HEK293 (cell line): ENCODE measurements at regions not wholly inside any gene's neighbourhood (a gene's known extent, or its start where the extent isn't known, plus 50 kb on each side); places are given as distances from the start of the nearest gene placed in this dataset.

Source experiments
- CTCF ChIA-PET: fragments of 350-600 bp; formaldehyde crosslinking; extraction: SDS; loops from one replicate; lab custom pipeline; 2021; ENCODE audit warnings: antibody characterized with exemption; lab: Yijun Ruan, JAX
- POLR2A ChIA-PET: fragments of 300-600 bp; formaldehyde crosslinking; extraction: SDS; loops from one replicate; lab custom pipeline; 2020; ENCODE audit warnings: antibody characterized with exemption, inconsistent platforms; lab: Yijun Ruan, JAX
- H3K27ac ChIP-seq: fragments of 200-500 bp; sonication (Bioruptor generic); 2 replicates; pipeline ENCODE4 v1.5.1; 2014; ENCODE audit warnings: low read depth, low read length, control low read depth, inconsistent platforms; ENCODE audit errors: extremely low read depth
- H3K36me3 ChIP-seq, 2 experiments: fragments of 200-500 bp in 1 of 2; sonication (Bioruptor generic) in 1 of 2; 1 replicate in 1 of 2; 2 replicates in 1 of 2; pipeline ENCODE4 v1.5.1; 2014 to 2017; ENCODE audit warnings: inconsistent platforms in 2 of 2, low read length in 2 of 2; ENCODE audit not compliant: control insufficient read depth in 2 of 2, insufficient read depth in 1 of 2
- H3K4me1 ChIP-seq: fragments of 200-500 bp; sonication (Bioruptor generic); 2 replicates; pipeline ENCODE4 v1.5.1; 2014; ENCODE audit warnings: mild to moderate bottlenecking, low read length, inconsistent platforms; ENCODE audit not compliant: control insufficient read depth, insufficient read depth
- H3K4me3 ChIP-seq: 2 replicates; pipeline ENCODE4 v1.5.1; 2011; ENCODE audit warnings: low read depth, mild to moderate bottlenecking, control low read depth, low read length, moderate library complexity
- H3K9me3 ChIP-seq: fragments of 200-500 bp; sonication (Bioruptor generic); 2 replicates; pipeline ENCODE4 v1.5.1; 2014; ENCODE audit warnings: low read depth, low read length, inconsistent platforms; ENCODE audit not compliant: control insufficient read depth, insufficient read depth
- BCL11B ChIP-seq: fragments of 450-650 bp; formaldehyde crosslinking; IDR thresholded peaks from 2 replicates; pipeline ENCODE4 v1.5.1; 2016; ENCODE audit warnings: low read depth, missing biosample characterization, missing genetic modification characterization
- FEZF1 ChIP-seq: fragments of 450-650 bp; formaldehyde crosslinking; IDR thresholded peaks from 2 replicates; pipeline ENCODE4 v1.5.1; 2016; ENCODE audit warnings: missing biosample characterization, missing genetic modification characterization
- KLF8 ChIP-seq: fragments of 450-650 bp; formaldehyde crosslinking; IDR thresholded peaks from 2 replicates; pipeline ENCODE4 v1.5.1; 2016; ENCODE audit warnings: missing biosample characterization, missing genetic modification characterization
- KLF9 ChIP-seq: fragments of 450-650 bp; formaldehyde crosslinking; IDR thresholded peaks from 2 replicates; pipeline ENCODE4 v1.5.1; 2016; ENCODE audit warnings: missing biosample characterization, missing genetic modification characterization, low read depth
- MEIS1 ChIP-seq: sonication (generic); formaldehyde crosslinking; IDR thresholded peaks from 2 replicates; pipeline ENCODE4 v1.8.1; 2022; ENCODE audit warnings: missing genetic modification reagents, mild to moderate bottlenecking, borderline replicate concordance
- SALL2 ChIP-seq: fragments of 450-650 bp; formaldehyde crosslinking; IDR thresholded peaks from 2 replicates; pipeline ENCODE4 v1.5.0; 2017; ENCODE audit warnings: missing biosample characterization, mild to moderate bottlenecking, missing genetic modification characterization, borderline replicate concordance
- ZBTB7A ChIP-seq: fragments of 450-650 bp; formaldehyde crosslinking; IDR thresholded peaks from 2 replicates; pipeline ENCODE4 v1.5.1; 2016; ENCODE audit warnings: low read depth, missing biosample characterization, missing genetic modification characterization
- ZNF133 ChIP-seq: fragments of 450-650 bp; formaldehyde crosslinking; IDR thresholded peaks from 2 replicates; pipeline ENCODE4 v1.5.1; 2016; ENCODE audit warnings: missing biosample characterization, missing genetic modification characterization
- ZNF140 ChIP-seq: fragments of 450-650 bp; formaldehyde crosslinking; IDR thresholded peaks from 2 replicates; pipeline ENCODE4 v1.5.1; 2016; ENCODE audit warnings: missing biosample characterization, missing genetic modification characterization
- ZNF146 ChIP-seq: fragments of 450-650 bp; formaldehyde crosslinking; IDR thresholded peaks from 2 replicates; pipeline ENCODE4 v1.5.1; 2016; ENCODE audit warnings: missing biosample characterization, missing genetic modification characterization
- ZNF157 ChIP-seq: fragments of 450-650 bp; formaldehyde crosslinking; IDR thresholded peaks from 2 replicates; pipeline ENCODE4 v1.5.1; 2016; ENCODE audit warnings: missing biosample characterization, missing genetic modification characterization
- ZNF19 ChIP-seq: fragments of 450-650 bp; formaldehyde crosslinking; IDR thresholded peaks from 2 replicates; pipeline ENCODE4; 2016; ENCODE audit warnings: missing biosample characterization, missing genetic modification characterization, low read depth
- ZNF223 ChIP-seq: fragments of 450-650 bp; formaldehyde crosslinking; IDR thresholded peaks from 2 replicates; pipeline ENCODE4 v1.5.1; 2016; ENCODE audit warnings: missing biosample characterization, missing genetic modification characterization
- ZNF248 ChIP-seq: fragments of 450-650 bp; formaldehyde crosslinking; IDR thresholded peaks from 2 replicates; pipeline ENCODE4 v1.5.1; 2017; ENCODE audit warnings: missing biosample characterization, missing genetic modification characterization
- ZNF311 ChIP-seq: fragments of 450-650 bp; formaldehyde crosslinking; IDR thresholded peaks from 2 replicates; pipeline ENCODE4 v1.5.1; 2017; ENCODE audit warnings: missing biosample characterization, missing genetic modification characterization, borderline replicate concordance
- ZNF423 ChIP-seq: fragments of 450-650 bp; formaldehyde crosslinking; IDR thresholded peaks from 2 replicates; pipeline ENCODE4 v1.5.1; 2016; ENCODE audit warnings: missing biosample characterization, missing genetic modification characterization
- ZNF521 ChIP-seq: fragments of 450-650 bp; formaldehyde crosslinking; IDR thresholded peaks from 2 replicates; pipeline ENCODE4 v1.5.1; 2017; ENCODE audit warnings: missing biosample characterization, mild to moderate bottlenecking, missing genetic modification characterization
- ZNF629 ChIP-seq: fragments of 450-650 bp; formaldehyde crosslinking; IDR thresholded peaks from 2 replicates; pipeline ENCODE4 v1.5.1; 2017; ENCODE audit warnings: missing biosample characterization, missing genetic modification characterization
- ZNF658 ChIP-seq: fragments of 450-650 bp; formaldehyde crosslinking; IDR thresholded peaks from 2 replicates; pipeline ENCODE4; 2016; ENCODE audit warnings: missing biosample characterization, missing genetic modification characterization
- ZNF830 ChIP-seq: fragments of 450-650 bp; IDR thresholded peaks from 2 replicates; pipeline ENCODE4 v1.5.0; 2018; ENCODE audit warnings: missing biosample characterization, missing genetic modification characterization, low read depth, mild to moderate bottlenecking, moderate library complexity
- ZSCAN30 ChIP-seq: fragments of 450-650 bp; IDR thresholded peaks from 2 replicates; pipeline ENCODE4 v1.5.1; 2018; ENCODE audit warnings: missing biosample characterization, mild to moderate bottlenecking, missing genetic modification characterization, moderate library complexity
- TF ChIP-seq, protein P1 (sequence below): fragments of 450-650 bp; formaldehyde crosslinking; IDR thresholded peaks from 2 replicates; pipeline ENCODE4 v1.5.1; 2016; ENCODE audit warnings: missing biosample characterization, missing genetic modification characterization, borderline replicate concordance
- TF ChIP-seq, protein P2 (sequence below): fragments of 450-650 bp; formaldehyde crosslinking; IDR thresholded peaks from 2 replicates; pipeline ENCODE4 v1.5.1; 2016; ENCODE audit warnings: missing biosample characterization, missing genetic modification characterization
- TF ChIP-seq, protein P3 (sequence below): fragments of 450-650 bp; formaldehyde crosslinking; optimal IDR thresholded peaks from 2 replicates; pipeline ENCODE3; 2016; ENCODE audit warnings: missing biosample characterization, mild to moderate bottlenecking, missing genetic modification characterization
- TF ChIP-seq, protein P4 (sequence below): fragments of 450-650 bp; formaldehyde crosslinking; IDR thresholded peaks from 2 replicates; pipeline ENCODE4 v1.5.1; 2016; ENCODE audit warnings: missing biosample characterization, missing genetic modification characterization

DNA sequence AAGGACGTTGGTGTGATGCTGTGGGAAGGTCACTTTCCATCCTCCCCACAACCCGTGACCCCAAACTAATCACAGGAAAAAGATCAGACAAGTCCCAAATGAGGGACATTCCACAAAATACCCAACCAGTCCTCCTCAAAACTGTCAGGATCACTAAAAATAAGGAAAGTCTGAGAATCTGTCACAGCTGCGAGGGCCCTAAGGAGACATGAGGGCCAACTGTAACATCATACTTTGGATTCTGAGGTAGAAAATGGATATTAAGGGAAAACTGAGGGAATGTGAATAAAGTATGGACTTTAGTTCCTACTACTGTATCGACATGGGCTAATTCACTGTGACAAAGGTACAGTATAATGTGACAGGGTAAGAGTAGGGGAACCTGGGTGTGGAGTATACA is 85.1 kb upstream of the FAM20C start:
- no peaks in the 10 kb centered on the region for H3K4me1 ChIP-seq
- ChIA-PET POLR2A (no interaction called here), CTCF (no interaction called here)
- no peaks in the 10 kb centered on the region for H3K9me3 ChIP-seq
- no peak for TF ChIP-seq KLF9 (tag by site-specific recombination)
- no peak for TF ChIP-seq ZNF140 (tag by site-specific recombination)
- TF ChIP-seq ZNF521 (tag by site-specific recombination): no peak
- TF ChIP-seq, protein P1, sequence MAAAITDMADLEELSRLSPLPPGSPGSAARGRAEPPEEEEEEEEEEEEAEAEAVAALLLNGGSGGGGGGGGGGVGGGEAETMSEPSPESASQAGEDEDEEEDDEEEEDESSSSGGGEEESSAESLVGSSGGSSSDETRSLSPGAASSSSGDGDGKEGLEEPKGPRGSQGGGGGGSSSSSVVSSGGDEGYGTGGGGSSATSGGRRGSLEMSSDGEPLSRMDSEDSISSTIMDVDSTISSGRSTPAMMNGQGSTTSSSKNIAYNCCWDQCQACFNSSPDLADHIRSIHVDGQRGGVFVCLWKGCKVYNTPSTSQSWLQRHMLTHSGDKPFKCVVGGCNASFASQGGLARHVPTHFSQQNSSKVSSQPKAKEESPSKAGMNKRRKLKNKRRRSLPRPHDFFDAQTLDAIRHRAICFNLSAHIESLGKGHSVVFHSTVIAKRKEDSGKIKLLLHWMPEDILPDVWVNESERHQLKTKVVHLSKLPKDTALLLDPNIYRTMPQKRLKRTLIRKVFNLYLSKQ (tag by site-specific recombination): no peak
- TF ChIP-seq KLF8 (tag by site-specific recombination): no peak
- no peak for TF ChIP-seq ZNF19 (tag by site-specific recombination)
- TF ChIP-seq, protein P2, sequence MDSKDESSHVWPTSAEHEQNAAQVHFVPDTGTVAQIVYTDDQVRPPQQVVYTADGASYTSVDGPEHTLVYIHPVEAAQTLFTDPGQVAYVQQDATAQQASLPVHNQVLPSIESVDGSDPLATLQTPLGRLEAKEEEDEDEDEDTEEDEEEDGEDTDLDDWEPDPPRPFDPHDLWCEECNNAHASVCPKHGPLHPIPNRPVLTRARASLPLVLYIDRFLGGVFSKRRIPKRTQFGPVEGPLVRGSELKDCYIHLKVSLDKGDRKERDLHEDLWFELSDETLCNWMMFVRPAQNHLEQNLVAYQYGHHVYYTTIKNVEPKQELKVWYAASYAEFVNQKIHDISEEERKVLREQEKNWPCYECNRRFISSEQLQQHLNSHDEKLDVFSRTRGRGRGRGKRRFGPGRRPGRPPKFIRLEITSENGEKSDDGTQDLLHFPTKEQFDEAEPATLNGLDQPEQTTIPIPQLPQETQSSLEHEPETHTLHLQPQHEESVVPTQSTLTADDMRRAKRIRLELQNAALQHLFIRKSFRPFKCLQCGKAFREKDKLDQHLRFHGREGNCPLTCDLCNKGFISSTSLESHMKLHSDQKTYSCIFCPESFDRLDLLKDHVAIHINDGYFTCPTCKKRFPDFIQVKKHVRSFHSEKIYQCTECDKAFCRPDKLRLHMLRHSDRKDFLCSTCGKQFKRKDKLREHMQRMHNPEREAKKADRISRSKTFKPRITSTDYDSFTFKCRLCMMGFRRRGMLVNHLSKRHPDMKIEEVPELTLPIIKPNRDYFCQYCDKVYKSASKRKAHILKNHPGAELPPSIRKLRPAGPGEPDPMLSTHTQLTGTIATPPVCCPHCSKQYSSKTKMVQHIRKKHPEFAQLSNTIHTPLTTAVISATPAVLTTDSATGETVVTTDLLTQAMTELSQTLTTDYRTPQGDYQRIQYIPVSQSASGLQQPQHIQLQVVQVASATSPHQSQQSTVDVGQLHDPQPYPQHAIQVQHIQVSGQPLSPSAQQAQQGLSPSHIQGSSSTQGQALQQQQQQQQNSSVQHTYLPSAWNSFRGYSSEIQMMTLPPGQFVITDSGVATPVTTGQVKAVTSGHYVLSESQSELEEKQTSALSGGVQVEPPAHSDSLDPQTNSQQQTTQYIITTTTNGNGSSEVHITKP (tag by site-specific recombination): no peak
- no peak for TF ChIP-seq ZNF133 (tag by site-specific recombination)
- TF ChIP-seq ZNF223 (tag by site-specific recombination): no peak
- no peak for TF ChIP-seq ZNF423 (tag by site-specific recombination)
- TF ChIP-seq, protein P3, sequence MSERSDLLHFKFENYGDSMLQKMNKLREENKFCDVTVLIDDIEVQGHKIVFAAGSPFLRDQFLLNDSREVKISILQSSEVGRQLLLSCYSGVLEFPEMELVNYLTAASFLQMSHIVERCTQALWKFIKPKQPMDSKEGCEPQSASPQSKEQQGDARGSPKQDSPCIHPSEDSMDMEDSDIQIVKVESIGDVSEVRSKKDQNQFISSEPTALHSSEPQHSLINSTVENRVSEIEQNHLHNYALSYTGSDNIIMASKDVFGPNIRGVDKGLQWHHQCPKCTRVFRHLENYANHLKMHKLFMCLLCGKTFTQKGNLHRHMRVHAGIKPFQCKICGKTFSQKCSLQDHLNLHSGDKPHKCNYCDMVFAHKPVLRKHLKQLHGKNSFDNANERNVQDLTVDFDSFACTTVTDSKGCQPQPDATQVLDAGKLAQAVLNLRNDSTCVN (tag by site-specific recombination): no peak
- no peak for TF ChIP-seq ZNF157 (tag by site-specific recombination)
- TF ChIP-seq, protein P4, sequence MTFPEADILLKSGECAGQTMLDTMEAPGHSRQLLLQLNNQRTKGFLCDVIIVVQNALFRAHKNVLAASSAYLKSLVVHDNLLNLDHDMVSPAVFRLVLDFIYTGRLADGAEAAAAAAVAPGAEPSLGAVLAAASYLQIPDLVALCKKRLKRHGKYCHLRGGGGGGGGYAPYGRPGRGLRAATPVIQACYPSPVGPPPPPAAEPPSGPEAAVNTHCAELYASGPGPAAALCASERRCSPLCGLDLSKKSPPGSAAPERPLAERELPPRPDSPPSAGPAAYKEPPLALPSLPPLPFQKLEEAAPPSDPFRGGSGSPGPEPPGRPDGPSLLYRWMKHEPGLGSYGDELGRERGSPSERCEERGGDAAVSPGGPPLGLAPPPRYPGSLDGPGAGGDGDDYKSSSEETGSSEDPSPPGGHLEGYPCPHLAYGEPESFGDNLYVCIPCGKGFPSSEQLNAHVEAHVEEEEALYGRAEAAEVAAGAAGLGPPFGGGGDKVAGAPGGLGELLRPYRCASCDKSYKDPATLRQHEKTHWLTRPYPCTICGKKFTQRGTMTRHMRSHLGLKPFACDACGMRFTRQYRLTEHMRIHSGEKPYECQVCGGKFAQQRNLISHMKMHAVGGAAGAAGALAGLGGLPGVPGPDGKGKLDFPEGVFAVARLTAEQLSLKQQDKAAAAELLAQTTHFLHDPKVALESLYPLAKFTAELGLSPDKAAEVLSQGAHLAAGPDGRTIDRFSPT: no peak
- TF ChIP-seq MEIS1 (CRISPR knock-in tag): no peak
- no peak for TF ChIP-seq ZSCAN30
- no peak for TF ChIP-seq ZNF248 (tag by site-specific recombination)
- no peak for TF ChIP-seq ZNF830 (tag by site-specific recombination)
- no peak overlapping the region for H3K27ac ChIP-seq
- no peaks in the 10 kb centered on the region for H3K36me3 ChIP-seq
- no peak overlapping the region for H3K4me3 ChIP-seq

DNA sequence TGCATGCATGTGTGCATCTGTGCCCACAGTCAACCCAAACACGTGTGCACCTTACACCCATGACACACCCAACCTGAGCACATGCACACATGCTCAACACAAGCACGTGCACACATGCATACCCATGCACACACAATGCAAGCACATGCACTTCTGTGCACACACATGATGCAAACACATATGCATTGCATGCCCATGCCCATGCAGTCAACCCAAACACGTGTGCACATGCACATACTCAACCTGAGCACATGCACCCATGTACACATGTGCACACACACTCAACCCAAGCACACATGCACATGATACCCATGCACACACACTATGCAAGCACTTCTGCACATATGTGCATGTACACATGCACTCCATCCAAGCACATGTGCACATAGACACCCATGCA is 84.5 kb upstream of the FAM20C start:
- no peak overlapping the region for H3K27ac ChIP-seq
- no peak overlapping the region for H3K4me3 ChIP-seq
- H3K4me1 ChIP-seq: no peaks in the 10 kb centered on the region
- no peaks in the 10 kb centered on the region for H3K36me3 ChIP-seq
- ChIA-PET POLR2A (no interaction called here), CTCF (no interaction called here)
- no peaks in the 10 kb centered on the region for H3K9me3 ChIP-seq
- TF ChIP-seq BCL11B: no peak
- no peak for TF ChIP-seq ZNF146
- no peak for TF ChIP-seq ZNF629
- no peak for TF ChIP-seq KLF9 (tag by site-specific recombination)
- no peak for TF ChIP-seq ZNF311
- TF ChIP-seq FEZF1 (tag by site-specific recombination): no peak
- TF ChIP-seq ZNF658 (tag by site-specific recombination): no peak
- no peak for TF ChIP-seq ZNF157 (tag by site-specific recombination)
- no peak for TF ChIP-seq SALL2 (tag by site-specific recombination)
- no peak for TF ChIP-seq ZBTB7A (tag by site-specific recombination)
- TF ChIP-seq, protein P1 (tag by site-specific recombination): no peak
